Renal cortex interstitium (tissue), 11 donors: ENCODE measurements at regions not wholly inside any gene's neighbourhood (a gene's known extent, or its start where the extent isn't known, plus 50 kb on each side); places are given as distances from the start of the nearest gene placed in this dataset.

ENCODE experiments used
- DNase-seq, 11 donors: peaks; one replicate each; pipeline ENCODE4 v3.0.0-alpha.2; 2013; ENCODE audit warnings: low read depth in 9 of 11, low spot score in 4 of 11; ENCODE audit errors: extremely low read depth in 1 of 11

- no peak for DNase-seq
These were observed 652.5 kb upstream of the TBX3 start for GRCh38 chr12:115336506-115336905.

DNA sequence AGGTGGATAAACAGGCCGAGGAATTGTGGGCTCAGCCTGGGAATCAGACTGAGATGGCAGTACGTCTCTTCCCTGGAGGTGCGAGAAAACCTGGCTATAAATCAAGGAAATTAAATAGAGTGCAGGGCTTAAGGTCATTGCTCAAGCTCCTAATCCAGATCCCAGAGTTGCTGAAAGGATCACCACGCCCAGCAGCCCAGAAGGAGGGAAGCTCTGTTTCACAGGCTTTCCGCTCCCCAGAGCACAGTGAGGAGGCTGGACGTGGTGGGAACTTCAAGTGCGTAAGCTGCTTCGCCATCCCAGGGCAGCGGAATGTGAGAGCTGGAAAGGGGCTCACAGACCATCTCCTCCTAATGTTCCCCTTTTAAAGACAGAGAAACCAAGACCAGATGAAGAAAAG, 651.6 kb upstream of the TBX3 start:
- DNase-seq, result no peak

GRCh38 chr12:115335048-115335447, 651.1 kb upstream of the TBX3 start:
- no peak for DNase-seq

DNA sequence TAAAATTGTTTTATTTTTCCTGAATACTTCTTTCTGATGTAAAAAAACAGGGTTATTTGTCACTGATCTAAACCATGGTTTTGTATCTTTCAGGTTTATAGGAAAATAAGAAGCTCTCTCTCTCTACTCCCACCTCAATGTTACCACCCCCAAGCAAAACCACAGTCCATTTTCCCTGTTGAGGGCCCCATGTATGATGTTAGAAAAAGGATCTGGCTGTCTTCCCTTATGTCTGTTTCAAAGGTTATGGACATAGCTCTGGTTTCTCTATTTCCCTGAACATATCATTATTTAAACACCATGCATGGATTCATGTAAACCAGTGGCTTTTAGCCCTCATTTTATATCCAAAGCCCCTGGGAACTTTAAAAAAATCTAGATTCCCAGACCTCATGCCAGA, 649.0 kb upstream of the TBX3 start:
- DNase-seq, result no peak

DNA sequence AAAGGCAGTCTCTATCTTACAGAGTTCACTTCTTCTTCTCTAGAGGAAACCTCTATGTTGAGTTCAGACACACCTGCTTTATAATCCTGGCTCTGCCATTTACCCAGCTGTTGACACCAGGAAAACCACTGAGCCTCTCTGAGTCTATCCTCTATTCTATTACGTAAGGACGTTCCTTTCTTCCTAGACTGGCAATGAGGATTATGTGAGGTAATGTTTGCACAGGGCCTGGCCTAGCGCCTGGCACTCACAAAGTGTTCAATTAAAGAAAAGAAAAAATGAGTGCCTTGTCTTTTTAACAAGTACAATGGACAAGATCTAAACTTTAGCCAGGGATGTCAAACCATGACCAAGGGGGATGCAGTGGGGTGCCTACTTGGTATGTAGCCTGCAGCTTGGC, 641.9 kb upstream of the TBX3 start:
- no peak for DNase-seq

- DNase-seq, result peak in 4 of 11 donors; percentile 23 to 52 (median 42)
These were observed 641.1 kb upstream of the TBX3 start for GRCh38 chr12:115324949-115325593.

- DNase-seq, result no peak
These were observed 639.4 kb upstream of the TBX3 start for GRCh38 chr12:115323223-115323905.

DNA sequence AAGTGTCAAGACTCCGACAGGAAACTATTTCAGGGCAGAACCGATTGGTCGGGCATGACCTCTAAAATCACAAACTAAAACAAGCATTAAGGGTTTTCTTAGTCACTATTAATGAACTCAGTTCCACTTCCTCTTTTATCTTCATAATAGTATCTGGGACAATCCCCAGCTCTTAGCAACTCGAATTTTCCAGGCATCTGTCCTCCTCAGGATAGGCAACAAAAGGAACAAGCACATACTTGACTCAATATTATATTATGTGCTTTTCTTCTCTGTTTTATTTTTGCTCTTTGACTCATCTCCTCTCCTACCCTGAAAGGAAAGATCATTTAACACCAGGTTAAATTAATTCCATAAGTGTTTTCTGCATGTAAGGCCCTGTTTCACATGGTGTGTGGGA, 638.3 kb upstream of the TBX3 start:
- DNase-seq, result no peak

DNA sequence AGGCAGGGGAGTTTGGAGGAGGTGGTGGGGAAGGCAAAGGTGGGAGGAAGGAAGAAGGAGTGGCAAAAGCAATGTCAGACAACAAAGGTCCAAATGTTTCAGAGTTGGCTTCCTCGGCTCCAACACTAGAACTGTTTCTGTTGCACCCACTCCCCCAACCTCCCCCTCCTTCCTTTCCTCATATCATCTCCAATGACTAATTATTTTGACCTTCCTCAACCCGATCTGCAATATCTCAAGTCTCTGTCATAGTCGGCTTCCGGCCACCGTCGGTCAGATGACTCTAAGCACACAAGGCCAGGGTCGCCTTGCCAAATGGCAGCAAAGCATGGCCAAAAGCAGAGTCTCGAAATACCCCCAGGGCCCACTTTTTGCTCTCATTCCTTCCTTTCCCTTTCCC, 637.0 kb upstream of the TBX3 start:
- no peak for DNase-seq

- DNase-seq, result no peak
These were observed 636.5 kb upstream of the TBX3 start for GRCh38 chr12:115320451-115320850.

DNA sequence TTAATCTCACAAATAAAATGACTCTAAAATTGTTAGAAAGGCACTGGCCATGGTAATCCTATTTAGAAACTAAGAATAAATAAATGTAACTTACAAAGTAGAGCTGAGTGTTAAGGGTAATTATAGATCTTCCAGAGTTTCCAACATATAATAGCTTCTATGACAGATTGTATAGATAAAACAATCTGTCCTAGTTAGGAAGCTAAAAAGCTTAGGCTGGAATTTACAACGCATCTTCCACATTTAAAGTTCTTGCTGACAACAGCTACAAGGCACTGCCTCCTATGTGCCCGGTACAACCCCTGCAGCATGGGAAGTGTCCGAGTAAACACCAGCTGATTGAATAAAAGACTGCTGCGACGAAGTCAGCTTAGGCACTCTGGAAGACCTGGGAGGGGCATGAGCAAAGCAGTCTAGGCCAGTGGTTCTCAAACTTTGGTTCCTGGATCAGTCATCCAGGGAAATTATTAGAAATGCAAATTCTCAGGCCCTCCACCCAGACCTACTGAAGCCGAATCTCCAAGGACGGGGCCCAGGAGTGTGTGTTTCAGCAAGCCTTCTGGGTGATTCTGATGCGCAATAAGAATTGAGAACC, 635.6 kb upstream of the TBX3 start:
- DNase-seq, result no peak

- DNase-seq, result no peak
These were observed 630.0 kb upstream of the TBX3 start for GRCh38 chr12:115313929-115314328.

- no peak for DNase-seq
These were observed 628.9 kb upstream of the TBX3 start for GRCh38 chr12:115312901-115313300.

GRCh38 chr12:115311875-115312274, 627.9 kb upstream of the TBX3 start:
- no peak for DNase-seq

DNA sequence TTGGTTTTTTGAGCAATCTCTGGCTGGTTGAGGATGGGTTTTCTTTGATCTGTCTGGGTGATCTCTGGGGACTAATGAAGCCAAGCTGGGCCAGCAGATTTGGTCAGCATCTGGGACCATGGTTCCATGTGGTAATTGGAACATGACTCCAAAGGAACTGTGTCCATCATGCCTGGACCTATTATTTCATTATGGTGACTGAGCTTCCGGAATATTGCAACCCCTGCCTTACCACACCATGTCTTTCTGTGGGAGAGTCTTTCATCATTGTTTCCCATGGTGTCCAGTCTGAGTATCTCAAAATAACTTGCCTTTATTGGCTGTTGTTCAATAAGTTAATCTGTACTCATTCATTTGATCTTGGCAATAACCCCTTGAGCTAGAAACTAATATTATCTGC, 624.9 kb upstream of the TBX3 start:
- no peak for DNase-seq

DNA sequence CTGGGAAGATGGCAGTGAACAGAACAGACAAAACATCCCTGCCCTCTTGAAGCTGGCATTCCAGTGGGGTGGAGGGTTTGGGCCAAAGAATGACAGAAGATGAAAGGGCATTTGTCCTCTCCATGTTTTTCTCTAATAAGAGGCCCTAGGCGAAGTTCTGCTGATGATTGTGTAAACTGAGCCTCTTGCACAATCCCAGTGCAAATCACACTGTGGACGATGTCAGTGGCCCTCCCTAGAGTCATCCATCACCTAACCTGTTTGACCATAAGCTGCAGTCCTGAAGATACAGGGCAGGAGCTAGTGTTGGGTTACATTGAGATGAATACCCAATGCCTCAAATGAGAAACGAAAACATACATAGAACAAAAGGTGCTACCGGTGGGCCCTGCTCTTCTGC, 622.4 kb upstream of the TBX3 start:
- no peak for DNase-seq

DNA sequence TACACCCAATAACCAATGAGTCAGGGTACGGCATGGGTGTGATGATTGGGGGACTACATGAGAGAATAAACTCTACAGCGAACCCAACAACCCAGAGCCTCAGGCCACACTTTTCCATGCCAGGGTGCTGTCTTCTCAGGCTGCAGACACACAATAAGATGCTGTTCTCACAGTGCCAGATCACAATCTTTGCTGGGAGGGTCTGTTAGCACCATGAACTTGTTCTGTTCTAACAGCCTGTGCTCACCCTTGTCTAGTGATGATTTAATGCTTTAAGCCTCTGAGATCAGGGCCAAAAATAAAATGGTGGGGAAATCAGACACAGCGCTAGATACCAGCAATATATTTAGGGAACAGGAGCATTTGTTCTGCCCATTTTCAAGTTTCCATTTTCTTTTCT, 621.9 kb upstream of the TBX3 start:
- DNase-seq, result no peak

DNA sequence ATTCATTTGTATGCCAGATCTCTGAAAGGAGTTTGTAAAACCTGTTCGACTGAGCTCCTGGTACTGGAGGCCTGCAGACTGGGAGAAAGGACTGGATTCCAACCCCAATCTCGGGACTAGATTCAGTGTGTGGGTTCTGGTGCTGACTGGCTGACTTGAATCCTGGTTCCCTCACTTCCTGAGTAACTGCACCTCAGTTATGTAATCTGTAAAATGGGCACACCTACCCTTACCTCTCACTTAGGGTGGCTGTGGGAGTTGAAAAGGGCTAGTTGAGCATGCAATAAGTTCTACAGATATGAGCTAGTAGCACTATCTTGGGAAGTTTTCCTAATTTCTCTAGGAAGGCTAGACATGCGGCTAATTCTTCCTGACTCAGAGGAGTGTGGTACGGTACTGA, 621.3 kb upstream of the TBX3 start:
- DNase-seq, result no peak

- no peak for DNase-seq
These were observed 619.8 kb upstream of the TBX3 start for GRCh38 chr12:115303723-115304309.

GRCh38 chr12:115297445-115297844, 613.5 kb upstream of the TBX3 start:
- no peak for DNase-seq
